Astrocyte of the cerebellum (primary cell): ENCODE measurements at regions not wholly inside any gene's neighbourhood (a gene's known extent, or its start where the extent isn't known, plus 50 kb on each side); places are given as distances from the start of the nearest gene placed in this dataset.
"Not testable (repeated sequence)": the region's sequence is repeated elsewhere in the genome, so short reads cannot be mapped to it uniquely, and the experiment has no call there.

Source experiments
- DNase-seq: peaks from one replicate; pipeline ENCODE4 v3.0.0-alpha.2; 2011; ENCODE audit warnings: low read depth
- H3K4me3 ChIP-seq: 2 replicates; pipeline ENCODE4 v1.5.1; 2011; ENCODE audit warnings: mild to moderate bottlenecking, low read depth, low read length, moderate library complexity
- in situ Hi-C: cut with HindIII; loops from 2 replicates; pipeline ENCODE4 v1.10.0; 2017; ENCODE audit warnings: low sequenced_read_pairs
- TF ChIP-seq, protein P1 (sequence below): IDR thresholded peaks from 2 replicates; pipeline ENCODE4 v1.5.1; 2012; ENCODE audit warnings: low read length, low read depth, moderate library complexity, mild to moderate bottlenecking; ENCODE audit errors: missing control alignments

DNA sequence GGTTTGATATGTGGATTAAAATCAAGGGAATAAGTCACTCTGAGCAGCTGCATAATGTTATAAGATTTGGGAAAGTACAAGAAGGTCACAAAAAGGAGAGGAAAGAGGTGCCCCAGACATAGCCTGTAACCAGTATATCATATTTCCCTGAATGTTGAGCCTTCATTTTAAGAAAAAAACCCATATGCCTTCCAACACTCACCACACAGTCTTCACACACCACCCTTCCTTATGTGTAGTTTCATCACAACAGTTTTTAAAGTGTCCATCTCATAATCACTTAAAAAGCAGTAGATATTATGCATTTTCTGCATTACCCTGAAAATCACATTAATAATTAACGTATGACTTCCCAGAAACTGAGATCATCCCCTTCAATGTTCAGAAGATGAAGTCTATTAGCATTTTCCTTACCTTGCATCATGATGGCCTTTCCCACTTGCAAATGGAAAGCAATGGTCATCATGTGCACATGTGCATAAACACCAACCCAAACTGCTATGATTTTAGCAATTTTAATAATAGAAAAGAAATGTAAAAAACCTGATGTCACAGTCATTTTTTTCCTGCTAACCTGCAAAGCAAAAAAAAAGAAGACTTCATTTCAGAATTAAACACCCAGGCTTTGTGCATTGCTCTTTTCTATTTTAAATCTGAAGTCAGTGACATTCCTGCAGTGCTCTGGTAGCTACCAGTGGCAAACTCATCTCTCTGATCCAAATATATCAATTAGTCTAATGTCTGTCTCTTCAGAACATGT lies 465.0 kb downstream of the SUCLG1 start:
- in situ Hi-C loops, result loop anchor here (5.0 kb wide), 1 partner anchor 52 kb away; no protein-coding TSS in a partner anchor
- TF ChIP-seq, protein P1, sequence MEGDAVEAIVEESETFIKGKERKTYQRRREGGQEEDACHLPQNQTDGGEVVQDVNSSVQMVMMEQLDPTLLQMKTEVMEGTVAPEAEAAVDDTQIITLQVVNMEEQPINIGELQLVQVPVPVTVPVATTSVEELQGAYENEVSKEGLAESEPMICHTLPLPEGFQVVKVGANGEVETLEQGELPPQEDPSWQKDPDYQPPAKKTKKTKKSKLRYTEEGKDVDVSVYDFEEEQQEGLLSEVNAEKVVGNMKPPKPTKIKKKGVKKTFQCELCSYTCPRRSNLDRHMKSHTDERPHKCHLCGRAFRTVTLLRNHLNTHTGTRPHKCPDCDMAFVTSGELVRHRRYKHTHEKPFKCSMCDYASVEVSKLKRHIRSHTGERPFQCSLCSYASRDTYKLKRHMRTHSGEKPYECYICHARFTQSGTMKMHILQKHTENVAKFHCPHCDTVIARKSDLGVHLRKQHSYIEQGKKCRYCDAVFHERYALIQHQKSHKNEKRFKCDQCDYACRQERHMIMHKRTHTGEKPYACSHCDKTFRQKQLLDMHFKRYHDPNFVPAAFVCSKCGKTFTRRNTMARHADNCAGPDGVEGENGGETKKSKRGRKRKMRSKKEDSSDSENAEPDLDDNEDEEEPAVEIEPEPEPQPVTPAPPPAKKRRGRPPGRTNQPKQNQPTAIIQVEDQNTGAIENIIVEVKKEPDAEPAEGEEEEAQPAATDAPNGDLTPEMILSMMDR, result no peak

DNA sequence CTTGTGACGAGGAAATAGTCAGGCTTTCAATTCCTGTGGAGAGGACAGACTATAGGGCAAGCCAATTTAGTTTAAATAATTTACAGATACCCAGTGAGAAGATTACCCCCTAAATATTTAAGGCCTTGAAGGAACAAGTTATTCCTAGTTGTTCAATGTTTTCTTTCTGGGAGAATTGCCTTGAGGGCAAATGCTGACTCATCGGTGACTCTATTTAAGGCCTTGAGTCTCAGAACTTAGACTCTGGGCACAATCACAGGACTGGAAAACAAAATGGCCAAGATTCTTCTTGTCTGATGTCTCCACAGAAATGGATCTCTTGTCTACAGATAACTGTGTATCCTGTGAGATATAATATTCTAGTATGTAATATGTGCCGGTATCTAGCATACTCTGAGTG lies 467.1 kb downstream of the SUCLG1 start:
- TF ChIP-seq, protein P1, result no peak
- no peak for DNase-seq
- in situ Hi-C loops, result loop anchor here (5.0 kb wide), 1 partner anchor 50 kb away; no protein-coding TSS in a partner anchor
- H3K4me3 ChIP-seq, result no peak overlapping the region

More for the DNA sequence above, 465.0 kb downstream of the SUCLG1 start:
- no peak overlapping the region for H3K4me3 ChIP-seq
- DNase-seq, result no peak

DNA sequence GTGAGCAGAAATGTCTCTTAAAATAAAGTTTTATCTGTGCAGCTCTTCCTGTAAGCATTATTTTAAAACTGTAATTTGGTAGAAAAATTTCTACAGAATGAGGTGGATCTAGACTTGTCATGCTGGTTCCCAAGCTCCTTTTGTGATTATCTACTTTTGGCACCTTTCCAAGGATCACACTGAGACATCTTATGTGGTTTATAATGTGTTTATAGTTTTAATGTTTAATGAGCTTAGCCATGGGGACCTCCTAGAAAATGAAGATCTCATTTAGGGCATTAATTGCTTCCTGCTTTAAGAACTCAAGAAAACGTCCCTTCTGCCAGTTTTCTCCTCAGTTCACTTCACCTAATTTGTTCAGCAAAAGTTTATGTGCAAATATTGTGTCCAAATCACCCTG lies 468.4 kb downstream of the SUCLG1 start:
- TF ChIP-seq, protein P1, result no peak
- DNase-seq, result no peak
- no peak overlapping the region for H3K4me3 ChIP-seq
- in situ Hi-C loops, result loop anchor here (5.0 kb wide), 1 partner anchor 48 kb away; no protein-coding TSS in a partner anchor

GRCh38 chr2:83976628-83977027 lies 482.5 kb downstream of the SUCLG1 start:
- DNase-seq, in situ Hi-C loops, H3K4me3 ChIP-seq: not testable (repeated sequence)

DNA sequence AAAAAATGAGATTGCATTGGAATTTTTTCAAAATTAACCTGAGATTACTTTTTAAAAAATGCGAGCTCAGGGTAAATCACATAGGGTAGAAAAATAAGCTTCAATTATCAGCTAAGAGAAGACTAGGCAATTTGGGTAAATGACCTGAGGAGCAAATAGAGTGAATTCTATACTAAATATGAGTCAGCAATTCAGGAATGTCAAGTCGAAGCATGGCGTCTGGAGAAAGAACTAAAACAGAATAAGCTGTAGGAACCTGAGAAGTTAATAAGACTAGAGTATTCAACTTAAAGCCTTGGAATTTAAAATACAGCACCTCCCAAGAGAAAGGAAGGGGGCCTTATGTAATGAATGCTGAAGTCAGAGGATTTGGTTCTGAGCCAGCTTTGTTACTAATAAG lies 487.0 kb downstream of the SUCLG1 start:
- H3K4me3 ChIP-seq, result no peak overlapping the region
- DNase-seq, result no peak
- in situ Hi-C loops, result no loop called here
- TF ChIP-seq, protein P1, result no peak

DNA sequence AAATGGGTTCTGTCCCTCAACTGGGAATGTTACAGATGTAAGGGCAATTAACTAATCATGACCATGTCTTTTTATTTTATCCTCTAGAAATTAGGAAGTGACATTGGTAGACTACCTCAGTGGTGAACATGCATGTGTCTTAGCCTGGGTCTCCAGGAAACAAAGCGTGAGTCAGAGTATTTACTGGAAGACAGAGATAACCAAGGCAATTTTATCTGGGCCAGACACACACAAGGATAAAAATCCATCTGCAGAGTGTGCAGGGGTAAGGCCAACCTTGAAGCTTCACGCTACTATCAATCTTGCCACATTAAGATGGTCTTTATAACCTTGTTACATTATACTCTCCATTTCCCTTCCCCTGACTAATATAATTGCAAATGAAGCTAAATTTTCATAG lies 487.5 kb downstream of the SUCLG1 start:
- no peak overlapping the region for H3K4me3 ChIP-seq
- TF ChIP-seq, protein P1, result no peak
- DNase-seq, result no peak
- in situ Hi-C loops, result no loop called here

DNA sequence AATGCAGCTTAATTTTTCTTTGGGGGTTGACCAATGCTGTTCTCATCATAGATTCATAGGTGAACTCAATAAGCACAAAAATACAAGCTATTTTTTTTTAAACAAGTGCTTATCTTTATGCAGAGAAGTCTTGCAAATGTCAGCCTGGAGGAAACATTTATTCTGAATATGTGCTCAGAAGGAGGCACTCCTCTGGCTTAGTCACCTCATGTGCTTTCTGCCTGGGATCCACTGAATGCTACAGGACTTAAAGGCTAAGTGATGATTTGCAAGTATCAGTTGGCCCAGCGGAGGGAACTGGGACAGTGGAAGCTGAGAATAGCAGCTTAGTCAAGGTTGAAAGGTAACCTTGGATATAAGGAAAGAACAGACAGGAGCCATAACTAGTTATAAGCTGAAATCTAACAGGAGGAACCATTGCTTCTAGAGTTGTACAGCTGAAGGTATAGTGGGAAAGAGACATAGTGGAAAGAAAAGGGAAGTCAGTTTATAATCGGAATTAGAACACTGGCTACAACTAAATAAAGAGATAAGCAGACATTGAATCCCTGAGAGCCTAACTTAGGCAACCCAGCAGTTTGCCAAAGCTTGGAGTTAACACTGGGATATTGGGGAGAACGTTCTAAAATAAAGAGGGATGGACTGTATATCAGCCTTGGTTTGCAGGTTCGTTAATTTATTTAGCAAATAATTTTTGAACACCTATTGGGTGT lies 488.7 kb downstream of the SUCLG1 start:
- TF ChIP-seq, protein P1, result no peak
- H3K4me3 ChIP-seq, result no peak overlapping the region
- in situ Hi-C loops, result no loop called here
- no peak for DNase-seq
